HG03139 (cell line): ENCODE measurements at regions not wholly inside any gene's neighbourhood (a gene's known extent, or its start where the extent isn't known, plus 50 kb on each side); places are given as distances from the start of the nearest gene placed in this dataset.
"Not testable (repeated sequence)": the region's sequence is repeated elsewhere in the genome, so short reads cannot be mapped to it uniquely, and the experiment has no call there.

ENCODE experiments used
- ATAC-seq: cut with Tn5 transposase; IDR thresholded peaks from one replicate; pipeline ENCODE4 v1.9.1; 2021; ENCODE audit not compliant: unreplicated experiment

GRCh38 chr3:162684260-162684659, 1187.7 kb downstream of the OTOL1 start:
- no peak for ATAC-seq

GRCh38 chr3:162699291-162699690, 1202.7 kb downstream of the OTOL1 start:
- no peak for ATAC-seq

- ATAC-seq, result no peak
Measured at GRCh38 chr3:162701211-162701610, 1204.6 kb downstream of the OTOL1 start.

GRCh38 chr3:162702768-162703385, 1206.3 kb downstream of the OTOL1 start:
- ATAC-seq, result no peak

GRCh38 chr3:162704238-162704637, 1207.6 kb downstream of the OTOL1 start:
- no peak for ATAC-seq

- no peak for ATAC-seq
Measured at GRCh38 chr3:162704799-162705385, 1208.3 kb downstream of the OTOL1 start.

GRCh38 chr3:162708394-162708793, 1211.8 kb downstream of the OTOL1 start:
- ATAC-seq, result not testable (repeated sequence)

- ATAC-seq, result not testable (repeated sequence)
Measured at GRCh38 chr3:162708942-162709706, 1212.5 kb downstream of the OTOL1 start.

GRCh38 chr3:162710332-162711112, 1213.9 kb downstream of the OTOL1 start:
- no peak for ATAC-seq

GRCh38 chr3:162717074-162717473, 1220.5 kb downstream of the OTOL1 start:
- ATAC-seq, result not testable (repeated sequence)

GRCh38 chr3:162718697-162719096, 1222.1 kb downstream of the OTOL1 start:
- no peak for ATAC-seq

- ATAC-seq, result no peak
Measured at GRCh38 chr3:162719684-162720341, 1223.2 kb downstream of the OTOL1 start.

GRCh38 chr3:162721736-162722135, 1225.1 kb downstream of the OTOL1 start:
- no peak for ATAC-seq

GRCh38 chr3:162722337-162722736, 1225.7 kb downstream of the OTOL1 start:
- no peak for ATAC-seq

GRCh38 chr3:162722796-162723195, 1226.2 kb downstream of the OTOL1 start:
- ATAC-seq, result not testable (repeated sequence)

- ATAC-seq, result no peak
Measured at GRCh38 chr3:162729686-162730085, 1233.1 kb downstream of the OTOL1 start.

- not testable (repeated sequence) for ATAC-seq
Measured at GRCh38 chr3:162731961-162732360, 1235.4 kb downstream of the OTOL1 start.

- ATAC-seq, result no peak
Measured at GRCh38 chr3:162738784-162739183, 1242.2 kb downstream of the OTOL1 start.

- no peak for ATAC-seq
Measured at GRCh38 chr3:162740941-162741596, 1244.5 kb downstream of the OTOL1 start.

- no peak for ATAC-seq
Measured at GRCh38 chr3:162742159-162742717, 1245.6 kb downstream of the OTOL1 start.
